ENCODE measurements at regions not wholly inside any gene's neighbourhood (a gene's known extent, or its start where the extent isn't known, plus 50 kb on each side); places are given as distances from the start of the nearest gene placed in this dataset.

DNA sequence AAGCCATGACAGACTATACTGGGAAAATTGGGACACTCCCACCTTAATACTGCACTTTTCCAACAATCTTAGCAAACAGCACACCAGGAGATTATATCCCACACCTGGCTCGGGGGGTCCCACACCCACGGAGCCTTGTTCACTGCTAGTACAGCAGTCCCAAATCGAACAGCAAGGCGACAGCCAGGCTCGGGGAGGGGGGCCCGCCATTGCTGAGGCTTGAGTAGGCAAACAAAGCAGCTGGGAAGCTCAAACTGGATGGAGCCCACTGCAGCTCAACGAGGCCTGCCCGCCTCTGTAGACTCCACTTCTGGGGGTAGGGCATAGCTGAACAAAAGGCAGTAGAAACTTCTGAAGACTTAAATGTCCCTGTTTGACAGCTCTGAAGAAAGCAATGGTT, 118.3 kb downstream of the MAGEB5 start:
- intact Hi-C loops (cut with DNase I), result no loop called here
- 79 to 91% methylated on average over 8 of the region's 8 CpGs for WGBS, 2 donors
- DNase-seq, result peak in 1 of 6 donors; percentile 31
- ATAC-seq, result no peak
- Histone ChIP-seq H3K4me1 (no peaks in the 10 kb centered on the region), H3K36me3 (no peaks in the 10 kb centered on the region), H3K27me3 (no peaks in the 10 kb centered on the region), H3K27ac (no peak overlapping the region), H3K4me3 (no peak overlapping the region), H3K9me3 (no peaks in the 10 kb centered on the region)
- no peak for FAIRE-seq
- TF ChIP-seq, protein P1, sequence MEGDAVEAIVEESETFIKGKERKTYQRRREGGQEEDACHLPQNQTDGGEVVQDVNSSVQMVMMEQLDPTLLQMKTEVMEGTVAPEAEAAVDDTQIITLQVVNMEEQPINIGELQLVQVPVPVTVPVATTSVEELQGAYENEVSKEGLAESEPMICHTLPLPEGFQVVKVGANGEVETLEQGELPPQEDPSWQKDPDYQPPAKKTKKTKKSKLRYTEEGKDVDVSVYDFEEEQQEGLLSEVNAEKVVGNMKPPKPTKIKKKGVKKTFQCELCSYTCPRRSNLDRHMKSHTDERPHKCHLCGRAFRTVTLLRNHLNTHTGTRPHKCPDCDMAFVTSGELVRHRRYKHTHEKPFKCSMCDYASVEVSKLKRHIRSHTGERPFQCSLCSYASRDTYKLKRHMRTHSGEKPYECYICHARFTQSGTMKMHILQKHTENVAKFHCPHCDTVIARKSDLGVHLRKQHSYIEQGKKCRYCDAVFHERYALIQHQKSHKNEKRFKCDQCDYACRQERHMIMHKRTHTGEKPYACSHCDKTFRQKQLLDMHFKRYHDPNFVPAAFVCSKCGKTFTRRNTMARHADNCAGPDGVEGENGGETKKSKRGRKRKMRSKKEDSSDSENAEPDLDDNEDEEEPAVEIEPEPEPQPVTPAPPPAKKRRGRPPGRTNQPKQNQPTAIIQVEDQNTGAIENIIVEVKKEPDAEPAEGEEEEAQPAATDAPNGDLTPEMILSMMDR (IDR thresholded peaks at IDR 0.05), result no peak

DNA sequence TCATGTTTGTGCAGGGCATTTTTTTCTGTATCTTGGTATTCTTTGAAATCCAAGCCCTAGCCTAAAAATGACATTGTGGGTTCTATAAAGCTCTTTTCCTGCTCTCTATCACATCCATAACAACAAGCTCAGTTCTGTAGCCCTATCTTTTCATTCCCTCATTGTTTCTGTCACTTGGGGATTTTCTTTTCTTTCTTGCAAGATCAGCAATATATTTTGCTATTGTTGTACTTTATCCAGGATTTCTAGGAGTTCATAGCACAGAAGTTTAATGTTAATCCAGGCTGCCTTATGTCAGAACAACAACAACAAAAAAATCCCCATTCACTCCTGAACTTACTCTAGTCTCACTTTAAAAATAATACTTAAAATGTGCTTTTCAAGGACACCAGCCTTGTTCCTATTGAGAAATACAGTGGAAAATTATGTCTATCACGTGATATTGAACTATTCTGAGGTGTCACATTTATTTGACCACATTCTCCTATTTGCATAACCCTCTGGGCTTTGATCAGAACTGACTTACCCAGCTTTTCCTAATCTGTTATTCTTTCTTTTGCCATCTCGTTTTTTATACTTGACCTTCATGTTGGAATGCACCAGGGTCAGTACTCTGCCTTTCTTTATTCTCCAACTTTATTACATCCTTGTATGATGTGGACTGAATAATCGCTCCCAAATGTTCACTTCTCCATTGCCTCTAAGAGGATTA, 112.8 kb downstream of the MAGEB5 start:
- no peak overlapping the region for H3K27ac ChIP-seq
- DNase-seq (no peak), FAIRE-seq (no peak), ATAC-seq (peak; percentile 35 to 63 (median 62))
- H3K27me3 ChIP-seq, result no peaks in the 10 kb centered on the region
- no peaks in the 10 kb centered on the region for H3K36me3 ChIP-seq
- H3K4me1 ChIP-seq, result peaks cover 0 to 2% (median 0%) of the 10 kb centered on the region in 3 donors
- WGBS, 2 donors, result 32 to 40% methylated on average over 3 of the region's 3 CpGs
- TF ChIP-seq, protein P1 (IDR thresholded peaks at IDR 0.05), result no peak
- H3K4me3 ChIP-seq, result no peak overlapping the region
- H3K9me3 ChIP-seq, result no peaks in the 10 kb centered on the region
- intact Hi-C loops (cut with DNase I), result no loop called here

DNA sequence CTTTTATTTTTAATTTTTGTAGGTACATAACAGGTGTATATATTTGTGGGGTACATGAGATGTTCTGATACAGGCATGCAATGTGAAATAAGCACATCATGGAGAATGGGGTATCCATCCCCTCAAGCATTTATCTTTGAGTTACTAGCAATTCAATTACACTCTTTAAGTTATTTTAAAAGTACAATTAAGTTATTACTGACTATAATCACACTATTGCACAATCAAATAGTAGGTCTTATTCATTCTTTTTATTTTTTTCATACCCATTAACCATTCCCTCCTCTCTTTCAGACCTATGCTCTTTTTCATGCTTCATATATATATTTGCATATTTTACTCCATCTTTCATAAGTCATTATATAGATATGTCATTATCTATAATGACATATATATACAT, 93.3 kb downstream of the MAGEB5 start:
- intact Hi-C loops (cut with DNase I), result no loop called here
- Histone ChIP-seq H3K36me3 (no peaks in the 10 kb centered on the region), H3K4me3 (no peak overlapping the region), H3K4me1 (no peaks in the 10 kb centered on the region), H3K27me3 (no peaks in the 10 kb centered on the region), H3K9me3 (no peaks in the 10 kb centered on the region), H3K27ac (no peak overlapping the region)
- DNase-seq (no peak), ATAC-seq (no peak), FAIRE-seq (peak; percentile 29)
- TF ChIP-seq, protein P1 (IDR thresholded peaks at IDR 0.05), result no peak

DNA sequence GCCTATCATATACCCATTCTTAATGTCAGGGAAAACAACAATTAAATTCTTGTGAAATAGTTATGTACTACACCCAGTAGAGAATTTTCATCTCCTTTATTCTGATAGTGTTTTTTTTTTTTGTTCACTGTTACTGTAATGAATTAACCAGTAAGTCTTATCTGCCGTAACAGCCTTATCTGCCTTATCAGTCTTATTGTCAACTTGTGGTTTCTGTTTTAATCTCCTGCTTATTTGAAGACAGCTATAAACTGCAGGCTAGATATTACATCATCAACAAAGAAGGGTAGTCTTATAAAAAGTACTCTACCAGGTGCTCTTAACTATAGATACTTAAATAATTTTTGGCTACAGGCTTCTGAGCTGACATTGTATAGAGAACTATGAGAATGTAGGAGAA, 79.5 kb downstream of the MAGEB5 start:
- 3% methylated on average over 1 of the region's 1 CpG for WGBS, 2 donors
- DNase-seq (no peak), FAIRE-seq (no peak), ATAC-seq (peak in 2 of 4 donors; percentile 45 to 78)
- H3K36me3 ChIP-seq, result no peaks in the 10 kb centered on the region
- TF ChIP-seq, protein P1 (IDR thresholded peaks at IDR 0.05), result no peak
- H3K27ac ChIP-seq, result no peak overlapping the region
- no peak overlapping the region for H3K4me3 ChIP-seq
- peaks cover 0 to 4% (median 0%) of the 10 kb centered on the region in 4 donors for H3K27me3 ChIP-seq
- intact Hi-C loops (cut with DNase I), result no loop called here
- no peaks in the 10 kb centered on the region for H3K4me1 ChIP-seq
- H3K9me3 ChIP-seq, result peaks cover 0 to 3% (median 0%) of the 10 kb centered on the region in 4 donors

DNA sequence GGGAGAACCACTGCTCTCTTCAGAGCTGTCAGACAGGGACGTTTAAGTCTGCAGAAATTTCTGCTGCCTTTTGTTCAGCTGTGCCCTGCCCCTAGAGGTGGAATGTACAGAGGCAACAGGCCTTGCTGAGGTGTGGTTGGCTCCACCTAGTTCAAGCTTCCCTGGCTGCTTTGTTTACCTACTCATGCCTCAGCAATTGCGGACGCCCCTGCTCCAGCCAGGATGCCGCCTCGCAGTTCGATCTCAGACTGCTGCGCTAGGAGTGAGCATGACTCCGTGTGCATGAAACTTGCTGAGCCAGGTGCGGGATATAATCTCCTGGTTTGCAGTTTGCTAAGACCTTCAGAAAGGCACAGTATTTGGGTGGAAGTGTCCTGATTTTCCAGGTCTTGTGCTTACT, 70.9 kb downstream of the MAGEB5 start:
- DNase-seq (no peak), FAIRE-seq (no peak), ATAC-seq (no peak)
- intact Hi-C loops (cut with DNase I), result no loop called here
- TF ChIP-seq, protein P1 (IDR thresholded peaks at IDR 0.05), result no peak
- H3K27me3 ChIP-seq, result no peaks in the 10 kb centered on the region
- no peaks in the 10 kb centered on the region for H3K36me3 ChIP-seq
- no peaks in the 10 kb centered on the region for H3K4me1 ChIP-seq
- H3K4me3 ChIP-seq, result no peak overlapping the region
- H3K27ac ChIP-seq, result no peak overlapping the region
- WGBS, 2 donors, result 88 to 92% methylated on average over 9 of the region's 9 CpGs
- H3K9me3 ChIP-seq, result no peaks in the 10 kb centered on the region
